ENCODE measurements at regions not wholly inside any gene's neighbourhood (a gene's known extent, or its start where the extent isn't known, plus 50 kb on each side); places are given as distances from the start of the nearest gene placed in this dataset.

DNA sequence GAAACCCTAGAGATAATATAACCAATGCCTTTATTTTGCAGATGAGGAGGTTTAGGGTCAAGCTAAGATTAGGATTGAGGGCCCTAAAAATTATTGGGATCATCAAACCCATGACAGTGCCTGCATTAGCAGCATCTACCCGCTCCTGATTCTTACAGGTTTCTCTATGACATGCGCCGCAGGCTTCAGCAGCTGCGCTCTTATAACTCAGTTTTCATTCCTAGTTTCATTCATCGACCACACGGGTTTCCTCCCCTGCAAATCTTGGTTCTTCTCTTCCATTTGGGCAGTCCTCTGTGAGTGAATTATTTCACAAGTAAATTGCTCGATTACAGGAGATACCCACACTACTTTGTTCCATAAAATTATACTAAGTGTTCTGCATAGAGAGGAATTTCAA is 137.2 kb downstream of the SLC24A2 start:
- no peak for ATAC-seq
- intact Hi-C loops (cut with DNase I), result no loop called here
- TF ChIP-seq, protein P1, sequence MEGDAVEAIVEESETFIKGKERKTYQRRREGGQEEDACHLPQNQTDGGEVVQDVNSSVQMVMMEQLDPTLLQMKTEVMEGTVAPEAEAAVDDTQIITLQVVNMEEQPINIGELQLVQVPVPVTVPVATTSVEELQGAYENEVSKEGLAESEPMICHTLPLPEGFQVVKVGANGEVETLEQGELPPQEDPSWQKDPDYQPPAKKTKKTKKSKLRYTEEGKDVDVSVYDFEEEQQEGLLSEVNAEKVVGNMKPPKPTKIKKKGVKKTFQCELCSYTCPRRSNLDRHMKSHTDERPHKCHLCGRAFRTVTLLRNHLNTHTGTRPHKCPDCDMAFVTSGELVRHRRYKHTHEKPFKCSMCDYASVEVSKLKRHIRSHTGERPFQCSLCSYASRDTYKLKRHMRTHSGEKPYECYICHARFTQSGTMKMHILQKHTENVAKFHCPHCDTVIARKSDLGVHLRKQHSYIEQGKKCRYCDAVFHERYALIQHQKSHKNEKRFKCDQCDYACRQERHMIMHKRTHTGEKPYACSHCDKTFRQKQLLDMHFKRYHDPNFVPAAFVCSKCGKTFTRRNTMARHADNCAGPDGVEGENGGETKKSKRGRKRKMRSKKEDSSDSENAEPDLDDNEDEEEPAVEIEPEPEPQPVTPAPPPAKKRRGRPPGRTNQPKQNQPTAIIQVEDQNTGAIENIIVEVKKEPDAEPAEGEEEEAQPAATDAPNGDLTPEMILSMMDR (IDR thresholded peaks at IDR 0.05), result no peak
- Histone ChIP-seq H3K4me3 (no peak overlapping the region), H3K4me1 (no peaks in the 10 kb centered on the region), H3K27me3 (ENCODE audit: insufficient read depth in 3 of 3, low read length in 2 of 3) (no peaks in the 10 kb centered on the region), H3K36me3 (ENCODE audit: insufficient read depth in 1 of 2, low read depth in 1 of 2) (no peaks in the 10 kb centered on the region), H3K9me3 (no peaks in the 10 kb centered on the region), H3K27ac (no peak overlapping the region)
- DNase-seq, result no peak
- 92 to 95% (median 93%) methylated on average over 7 of the region's 7 CpGs for WGBS, 3 donors

DNA sequence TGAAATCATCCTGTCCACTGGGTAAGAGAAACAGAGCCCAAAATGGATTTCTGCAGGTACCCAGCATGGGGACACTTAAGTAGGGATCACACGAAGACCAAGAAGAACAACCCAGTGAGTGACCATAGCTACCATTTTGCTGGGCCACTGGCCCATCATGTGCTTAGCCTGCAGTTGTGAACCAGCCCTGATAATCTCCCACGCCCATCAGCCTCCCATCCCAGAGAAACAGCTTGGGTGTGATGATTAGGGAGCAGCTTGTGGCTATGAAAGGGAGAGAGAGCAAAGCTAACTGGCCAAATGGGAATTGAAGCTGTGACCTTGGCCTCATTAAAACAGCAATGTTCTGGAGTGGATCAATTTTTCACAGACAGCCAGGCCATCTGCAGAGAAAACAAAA is 138.5 kb downstream of the SLC24A2 start:
- 46 to 66% (median 64%) methylated on average over 2 of the region's 2 CpGs for WGBS, 3 donors
- intact Hi-C loops (cut with DNase I), result no loop called here

DNA sequence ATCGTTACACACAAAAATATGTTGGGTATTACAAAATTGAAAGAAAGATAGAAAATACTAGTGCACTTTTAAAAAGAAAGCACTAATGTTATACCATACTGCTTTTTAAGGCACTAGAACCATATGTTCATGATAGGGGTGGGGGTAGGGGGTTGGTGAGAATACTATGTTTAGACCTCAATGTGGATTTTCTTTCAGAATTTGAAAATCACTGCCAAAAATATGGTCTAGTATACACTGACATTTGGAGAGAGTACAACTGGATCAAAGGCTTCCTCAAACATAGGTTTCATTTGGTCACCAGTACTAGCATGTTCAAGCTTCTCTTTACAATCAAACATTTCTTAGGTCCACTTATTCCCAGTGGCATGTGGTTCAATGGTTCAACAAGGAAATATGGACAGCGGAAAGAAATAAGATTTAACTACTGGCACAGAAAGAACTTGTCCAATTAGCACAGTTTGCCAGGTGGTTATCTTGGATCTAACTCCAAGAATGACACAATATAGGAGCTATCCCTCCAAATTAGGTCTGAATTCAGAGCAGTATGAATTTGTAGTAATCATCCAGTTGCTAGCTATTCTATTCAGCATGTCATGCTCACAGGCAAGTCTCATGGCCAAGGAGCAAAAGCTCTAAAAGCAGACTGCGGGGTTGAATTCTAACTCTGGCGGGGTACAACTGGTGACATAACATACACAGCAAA is 139.3 kb downstream of the SLC24A2 start:
- Histone ChIP-seq H3K27me3 (ENCODE audit: insufficient read depth in 3 of 3, low read length in 2 of 3) (no peaks in the 10 kb centered on the region), H3K36me3 (ENCODE audit: insufficient read depth in 1 of 2, low read depth in 1 of 2) (no peaks in the 10 kb centered on the region), H3K4me1 (no peaks in the 10 kb centered on the region), H3K27ac (no peak overlapping the region), H3K9me3 (no peaks in the 10 kb centered on the region), H3K4me3 (no peak overlapping the region)
- ATAC-seq (no peak), DNase-seq (no peak)
- intact Hi-C loops (cut with DNase I), result loop anchor here in 1 of 2 donors (10.0 kb wide), 1 partner anchor 155 kb away; no protein-coding TSS in a partner anchor
- TF ChIP-seq, protein P1 (IDR thresholded peaks at IDR 0.05), result no peak
- 57 to 74% (median 67%) methylated on average over 4 of the region's 4 CpGs for WGBS, 3 donors

More for the DNA sequence above, 138.5 kb downstream of the SLC24A2 start:
- TF ChIP-seq, protein P1 (IDR thresholded peaks at IDR 0.05), result no peak
- Histone ChIP-seq H3K27ac (no peak overlapping the region), H3K4me1 (no peaks in the 10 kb centered on the region), H3K4me3 (no peak overlapping the region), H3K27me3 (ENCODE audit: insufficient read depth in 3 of 3, low read length in 2 of 3) (no peaks in the 10 kb centered on the region), H3K36me3 (ENCODE audit: insufficient read depth in 1 of 2, low read depth in 1 of 2) (no peaks in the 10 kb centered on the region), H3K9me3 (no peaks in the 10 kb centered on the region)
- no peak for ATAC-seq
- no peak for DNase-seq

DNA sequence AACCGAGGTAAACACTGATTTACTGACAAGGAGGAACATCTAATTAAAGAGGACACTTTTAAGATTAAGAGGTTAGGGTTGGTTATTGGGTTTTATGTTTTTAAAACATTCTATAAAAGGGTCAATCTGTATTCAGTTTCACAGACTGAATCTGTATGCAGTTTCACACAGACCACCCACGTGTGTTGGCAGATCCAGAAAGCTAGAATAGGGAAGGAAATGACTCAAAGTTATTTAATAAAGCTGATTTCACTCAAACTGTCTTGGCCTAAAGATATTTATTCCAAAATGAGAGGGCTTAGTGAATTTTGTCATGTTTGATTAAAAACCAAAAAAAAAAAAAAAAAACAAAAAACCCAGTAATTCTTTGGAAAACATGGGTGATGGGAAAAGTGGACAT is 140.2 kb downstream of the SLC24A2 start:
- TF ChIP-seq, protein P1 (IDR thresholded peaks at IDR 0.05), result no peak
- Histone ChIP-seq H3K27me3 (ENCODE audit: insufficient read depth in 3 of 3, low read length in 2 of 3) (no peaks in the 10 kb centered on the region), H3K9me3 (no peaks in the 10 kb centered on the region), H3K4me3 (no peak overlapping the region), H3K27ac (no peak overlapping the region), H3K4me1 (no peaks in the 10 kb centered on the region), H3K36me3 (ENCODE audit: insufficient read depth in 1 of 2, low read depth in 1 of 2) (no peaks in the 10 kb centered on the region)
- no peak for ATAC-seq
- intact Hi-C loops (cut with DNase I), result loop anchor here in 1 of 2 donors (10.0 kb wide), 1 partner anchor 154 kb away; no protein-coding TSS in a partner anchor
- DNase-seq, result no peak
- 49 to 58% (median 55%) methylated on average over 2 of the region's 2 CpGs for WGBS, 3 donors

DNA sequence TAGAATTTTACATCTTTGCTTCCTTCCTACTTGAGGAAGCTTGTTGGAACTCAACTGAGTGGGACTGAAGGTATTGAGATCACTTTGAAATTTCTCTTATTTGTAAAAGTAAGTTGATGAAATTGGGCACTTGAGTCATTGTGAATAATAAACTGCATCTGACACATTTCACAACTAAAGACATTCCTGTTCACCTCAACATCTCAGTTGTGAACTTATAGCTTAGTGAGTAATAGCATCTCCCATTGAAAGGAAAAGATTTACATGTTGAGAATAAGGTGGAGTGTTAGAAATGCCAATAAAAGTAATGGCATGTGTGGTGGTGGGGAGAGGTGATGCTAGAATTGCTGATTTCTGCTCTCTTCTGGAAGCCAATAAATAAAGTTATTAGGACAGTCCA is 145.0 kb downstream of the SLC24A2 start:
- Histone ChIP-seq H3K36me3 (ENCODE audit: insufficient read depth in 1 of 2, low read depth in 1 of 2) (no peaks in the 10 kb centered on the region), H3K4me1 (no peaks in the 10 kb centered on the region), H3K27ac (no peak overlapping the region), H3K9me3 (no peaks in the 10 kb centered on the region), H3K27me3 (ENCODE audit: insufficient read depth in 3 of 3, low read length in 2 of 3) (no peaks in the 10 kb centered on the region), H3K4me3 (no peak overlapping the region)
- ATAC-seq (no peak), DNase-seq (no peak)
- intact Hi-C loops (cut with DNase I), result loop anchor here in 1 of 2 donors (10.0 kb wide), 1 partner anchor 149 kb away; no protein-coding TSS in a partner anchor
- TF ChIP-seq, protein P1 (IDR thresholded peaks at IDR 0.05), result no peak
